ENCODE measurements at regions not wholly inside any gene's neighbourhood (a gene's known extent, or its start where the extent isn't known, plus 50 kb on each side); places are given as distances from the start of the nearest gene placed in this dataset.

DNA sequence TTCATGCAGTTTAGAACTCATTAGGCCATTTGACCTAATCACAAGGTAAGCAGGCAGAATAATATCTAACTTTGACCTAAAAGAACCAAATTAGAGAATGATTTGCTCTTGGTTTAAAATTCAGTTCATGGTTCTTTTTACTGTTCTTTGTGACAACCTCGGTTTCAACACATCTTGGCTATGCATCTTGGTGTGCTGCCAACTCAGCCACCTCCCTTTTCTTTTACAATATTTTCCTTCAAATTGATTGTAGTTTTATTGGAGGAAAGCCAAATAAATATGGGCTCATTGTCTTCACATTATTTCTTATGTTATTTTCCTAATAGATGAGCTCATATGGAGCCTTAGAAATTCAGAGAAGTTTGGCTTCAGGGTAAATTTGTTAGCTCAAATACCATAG is 338.3 kb downstream of the SIPA1L2 start:
- TF ChIP-seq, protein P1, sequence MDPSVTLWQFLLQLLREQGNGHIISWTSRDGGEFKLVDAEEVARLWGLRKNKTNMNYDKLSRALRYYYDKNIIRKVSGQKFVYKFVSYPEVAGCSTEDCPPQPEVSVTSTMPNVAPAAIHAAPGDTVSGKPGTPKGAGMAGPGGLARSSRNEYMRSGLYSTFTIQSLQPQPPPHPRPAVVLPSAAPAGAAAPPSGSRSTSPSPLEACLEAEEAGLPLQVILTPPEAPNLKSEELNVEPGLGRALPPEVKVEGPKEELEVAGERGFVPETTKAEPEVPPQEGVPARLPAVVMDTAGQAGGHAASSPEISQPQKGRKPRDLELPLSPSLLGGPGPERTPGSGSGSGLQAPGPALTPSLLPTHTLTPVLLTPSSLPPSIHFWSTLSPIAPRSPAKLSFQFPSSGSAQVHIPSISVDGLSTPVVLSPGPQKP (IDR thresholded peaks at IDR 0.05; ENCODE audit: borderline replicate concordance, low read depth, low read length), result no peak
- TF ChIP-seq, protein P2, sequence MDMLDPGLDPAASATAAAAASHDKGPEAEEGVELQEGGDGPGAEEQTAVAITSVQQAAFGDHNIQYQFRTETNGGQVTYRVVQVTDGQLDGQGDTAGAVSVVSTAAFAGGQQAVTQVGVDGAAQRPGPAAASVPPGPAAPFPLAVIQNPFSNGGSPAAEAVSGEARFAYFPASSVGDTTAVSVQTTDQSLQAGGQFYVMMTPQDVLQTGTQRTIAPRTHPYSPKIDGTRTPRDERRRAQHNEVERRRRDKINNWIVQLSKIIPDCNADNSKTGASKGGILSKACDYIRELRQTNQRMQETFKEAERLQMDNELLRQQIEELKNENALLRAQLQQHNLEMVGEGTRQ (IDR thresholded peaks at IDR 0.05; ENCODE audit: low read depth, low read length), result no peak
- no peak for TF ChIP-seq NFE2L2 (IDR thresholded peaks at IDR 0.05; ENCODE audit: low read depth, low read length)
- no peak for TF ChIP-seq CHD1 (IDR thresholded peaks at IDR 0.05; ENCODE audit: low read depth, low read length)
- Histone ChIP-seq H2BK120ac (ENCODE audit: low read depth, low read length) (no peak overlapping the region), H2BK20ac (ENCODE audit: low read depth, low read length) (no peak overlapping the region), H3K79me1 (ENCODE audit: low read depth in 1 of 2, low read length in 2 of 2) (no peaks in the 10 kb centered on the region), H3K27ac (ENCODE audit: insufficient read depth, low read length) (no peak overlapping the region), H3K56ac (ENCODE audit: extremely low read depth, insufficient read depth, low read length) (no peak overlapping the region), H3K18ac (ENCODE audit: low read depth, low read length) (no peak overlapping the region), H3K9ac (ENCODE audit: low read depth, low read length) (no peak overlapping the region), H4K20me1 (ENCODE audit: insufficient read depth, low read length) (no peaks in the 10 kb centered on the region), H3K9me3 (ENCODE audit: control insufficient read depth, insufficient read depth, low read length) (no peaks in the 10 kb centered on the region), H2AFZ (replicated peaks; ENCODE audit: low read length, poor library complexity) (no peak overlapping the region), H4K5ac (ENCODE audit: low read depth, low read length) (no peak overlapping the region), H3K9me1 (ENCODE audit: insufficient read depth, low read length) (no peaks in the 10 kb centered on the region), H3K4me2 (ENCODE audit: low read depth, low read length) (no peak overlapping the region), H3K4me3 (ENCODE audit: insufficient read depth, low read depth, low read length) (no peak overlapping the region), H3K23ac (ENCODE audit: low read depth, low read length) (no peak overlapping the region), H4K8ac (ENCODE audit: low read depth in 2 of 2, low read length in 2 of 2) (no peak overlapping the region), H2BK15ac (ENCODE audit: low read depth, low read length) (no peak overlapping the region), H3K4me1 (ENCODE audit: control insufficient read depth, insufficient read depth, low read length) (peaks cover 2% of the 10 kb centered on the region; the same call in 1 of the 2 replicates), H3K14ac (replicated peaks; ENCODE audit: low read depth, low read length) (no peak overlapping the region), H3K4ac (ENCODE audit: low read depth, low read length) (no peak overlapping the region), H3K36me3 (ENCODE audit: control insufficient read depth, insufficient read depth, low read length) (no peaks in the 10 kb centered on the region), H2AK5ac (ENCODE audit: low read depth, low read length) (no peak overlapping the region), H2AK9ac (replicated peaks; ENCODE audit: low read depth, low read length, poor library complexity) (no peak overlapping the region), H2BK5ac (ENCODE audit: low read depth, low read length, poor library complexity, severe bottlenecking) (no peak overlapping the region), H3K27me3 (ENCODE audit: control insufficient read depth, insufficient read depth, low read length) (no peaks in the 10 kb centered on the region; the same call in 1 of the 2 replicates), H4K91ac (ENCODE audit: insufficient read depth, low read depth, low read length) (no peak overlapping the region)
- dilution Hi-C loops (cut with HindIII; ENCODE audit: low sequenced_read_pairs, unreplicated experiment) (no loop called here), intact Hi-C loops (cut with micrococcal nuclease) (no loop called here), in situ Hi-C loops (cut with MboI; ENCODE audit: low sequenced_read_pairs) (no loop called here)
- CTCF ChIA-PET, result no interaction called here
- WGBS, 2 experiments (ENCODE audit: extremely low coverage in 2 of 2, insufficient read length in 1 of 2), result no CpG with 5 or more reads among the region's 1 CpG
- no TSS peak for BruUV-seq (replicated peaks)
- DNase-seq (no peak), ATAC-seq (ENCODE audit: low read depth) (no peak)
- POLR2A ChIA-PET (ENCODE audit: unreplicated experiment), result no interaction called here

All from IMR-90 (cell line).